Right cardiac atrium (tissue), 5 donors: ENCODE measurements at regions not wholly inside any gene's neighbourhood (a gene's known extent, or its start where the extent isn't known, plus 50 kb on each side); places are given as distances from the start of the nearest gene placed in this dataset.

Experiments used
- ATAC-seq, 2 donors: fragments of 200-7000 bp; cut with Tn5 transposase; one replicate each; pipeline versions ENCODE4 v1.8.0 to v1.9.1; 2020; ENCODE audit warnings: moderate library complexity in 2 of 2, mild to moderate bottlenecking in 1 of 2
- DNase-seq, 3 donors: peaks; one replicate each; pipeline ENCODE4 v3.0.0-alpha.2; 2020
- H3K27ac ChIP-seq: one replicate; pipeline ENCODE4 v1.5.1; 2013; ENCODE audit warnings: mild to moderate bottlenecking, low read length, control low read depth, moderate library complexity
- H3K27me3 ChIP-seq: one replicate; pipeline ENCODE4 v1.6.1; 2013; ENCODE audit not compliant: control insufficient read depth, insufficient read depth
- H3K4me1 ChIP-seq: one replicate; pipeline ENCODE4 v1.6.1; 2013; ENCODE audit warnings: low read length; ENCODE audit not compliant: control insufficient read depth, insufficient read depth
- H3K4me3 ChIP-seq: one replicate; pipeline ENCODE4 v1.5.1; 2013; ENCODE audit warnings: low read length, control low read depth
- H3K9me3 ChIP-seq: one replicate; pipeline ENCODE4 v1.6.1; 2013; ENCODE audit warnings: low read length; ENCODE audit not compliant: control insufficient read depth
- WGBS: extraction: QIAGEN DNeasy Blood & Tissue Kit; methylation state at CpG from one replicate; pipeline ENCODE4 v1.1.7; 2013; 5-methylcytosine and 5-hydroxymethylcytosine counted together
- intact Hi-C, 4 donors: fragments of 100-400 bp; cut with DNase I; formaldehyde crosslinking; loops; one replicate each; pipeline versions ENCODE4 v1.11.0 to v1.14.0; 2022 to 2023
- donor health status: healthy with polysubstance abuse.
- donor health status: DM: no; HTN: yes; CAD: no.
- donor health status: DM: no; HTN: no; CAD: no.
- donor health status: DM: no; HTN: yes; CAD: no; lungs with severe emphysema.
- donor health status: DM: yes; HTN: yes; CAD: no.

- WGBS: 60% methylated on average over 2 of the region's 2 CpGs
- intact Hi-C loops: no loop called here
- no peaks in the 10 kb centered on the region for H3K9me3 ChIP-seq
- DNase-seq: no peak
- H3K4me3 ChIP-seq: no peak overlapping the region
- no peak overlapping the region for H3K27ac ChIP-seq
- H3K4me1 ChIP-seq: no peaks in the 10 kb centered on the region
- H3K27me3 ChIP-seq: no peaks in the 10 kb centered on the region
- ATAC-seq: no peak
Measured at GRCh38 chr13:106433066-106433465, 102.4 kb downstream of the EFNB2 start.

GRCh38 chr13:106432636-106433035 is 102.8 kb downstream of the EFNB2 start:
- H3K27me3 ChIP-seq: no peaks in the 10 kb centered on the region
- H3K27ac ChIP-seq: no peak overlapping the region
- DNase-seq (no peak), ATAC-seq (no peak)
- H3K4me3 ChIP-seq: no peak overlapping the region
- intact Hi-C loops: no loop called here
- H3K4me1 ChIP-seq: no peaks in the 10 kb centered on the region
- no peaks in the 10 kb centered on the region for H3K9me3 ChIP-seq
- 69% methylated on average over 3 of the region's 3 CpGs for WGBS

- Histone ChIP-seq H3K4me1 (no peaks in the 10 kb centered on the region), H3K27ac (no peak overlapping the region), H3K9me3 (no peaks in the 10 kb centered on the region), H3K4me3 (no peak overlapping the region), H3K27me3 (no peaks in the 10 kb centered on the region)
- no peak for ATAC-seq
- no peak for DNase-seq
- intact Hi-C loops: no loop called here
- WGBS: 93% methylated on average over 4 of the region's 4 CpGs
Measured at GRCh38 chr13:106426909-106427308, 108.6 kb downstream of the EFNB2 start.

GRCh38 chr13:106425661-106426060 is 109.8 kb downstream of the EFNB2 start:
- 86% methylated on average over 17 of the region's 17 CpGs for WGBS
- H3K9me3 ChIP-seq: no peaks in the 10 kb centered on the region
- H3K27me3 ChIP-seq: no peaks in the 10 kb centered on the region
- no peak overlapping the region for H3K4me3 ChIP-seq
- DNase-seq (no peak), ATAC-seq (no peak)
- intact Hi-C loops: no loop called here
- H3K4me1 ChIP-seq: no peaks in the 10 kb centered on the region
- H3K27ac ChIP-seq: no peak overlapping the region

- Histone ChIP-seq H3K4me1 (no peaks in the 10 kb centered on the region), H3K4me3 (no peak overlapping the region), H3K27me3 (no peaks in the 10 kb centered on the region), H3K27ac (no peak overlapping the region), H3K9me3 (no peaks in the 10 kb centered on the region)
- 36% methylated on average over 1 of the region's 1 CpG for WGBS
- DNase-seq: no peak
- no peak for ATAC-seq
- intact Hi-C loops: no loop called here
Measured at GRCh38 chr13:106424805-106425204, 110.7 kb downstream of the EFNB2 start.

GRCh38 chr13:106423530-106423929 is 111.9 kb downstream of the EFNB2 start:
- Histone ChIP-seq H3K9me3 (no peaks in the 10 kb centered on the region), H3K4me3 (no peak overlapping the region), H3K27me3 (no peaks in the 10 kb centered on the region), H3K27ac (no peak overlapping the region), H3K4me1 (no peaks in the 10 kb centered on the region)
- ATAC-seq (no peak), DNase-seq (no peak)
- WGBS: 72% methylated on average over 7 of the region's 7 CpGs
- intact Hi-C loops: no loop called here

- DNase-seq: no peak
- no peaks in the 10 kb centered on the region for H3K9me3 ChIP-seq
- no peak overlapping the region for H3K27ac ChIP-seq
- intact Hi-C loops: no loop called here
- no peaks in the 10 kb centered on the region for H3K27me3 ChIP-seq
- H3K4me3 ChIP-seq: no peak overlapping the region
- 75% methylated on average over 4 of the region's 4 CpGs for WGBS
- no peak for ATAC-seq
- H3K4me1 ChIP-seq: no peaks in the 10 kb centered on the region
Measured at GRCh38 chr13:106418556-106418955, 116.9 kb downstream of the EFNB2 start.

GRCh38 chr13:106417467-106418110 is 117.9 kb downstream of the EFNB2 start:
- Histone ChIP-seq H3K4me1 (no peaks in the 10 kb centered on the region), H3K27me3 (no peaks in the 10 kb centered on the region), H3K4me3 (no peak overlapping the region), H3K27ac (no peak overlapping the region), H3K9me3 (no peaks in the 10 kb centered on the region)
- WGBS: 72% methylated on average over 16 of the region's 16 CpGs
- ATAC-seq: no peak
- intact Hi-C loops: no loop called here
- no peak for DNase-seq

GRCh38 chr13:106416645-106417044 is 118.8 kb downstream of the EFNB2 start:
- no peaks in the 10 kb centered on the region for H3K9me3 ChIP-seq
- no peaks in the 10 kb centered on the region for H3K27me3 ChIP-seq
- DNase-seq (no peak), ATAC-seq (no peak)
- H3K4me1 ChIP-seq: no peaks in the 10 kb centered on the region
- no peak overlapping the region for H3K4me3 ChIP-seq
- WGBS: 91% methylated on average over 3 of the region's 3 CpGs
- intact Hi-C loops: no loop called here
- no peak overlapping the region for H3K27ac ChIP-seq

- DNase-seq (no peak), ATAC-seq (no peak)
- 46% methylated on average over 1 of the region's 1 CpG for WGBS
- intact Hi-C loops: no loop called here
- H3K27ac ChIP-seq: no peak overlapping the region
- no peaks in the 10 kb centered on the region for H3K27me3 ChIP-seq
- H3K4me3 ChIP-seq: no peak overlapping the region
- no peaks in the 10 kb centered on the region for H3K4me1 ChIP-seq
- H3K9me3 ChIP-seq: no peaks in the 10 kb centered on the region
Measured at GRCh38 chr13:106415971-106416370, 119.5 kb downstream of the EFNB2 start.

GRCh38 chr13:106415442-106415841 is 120.0 kb downstream of the EFNB2 start:
- no peaks in the 10 kb centered on the region for H3K4me1 ChIP-seq
- H3K4me3 ChIP-seq: no peak overlapping the region
- no peaks in the 10 kb centered on the region for H3K27me3 ChIP-seq
- H3K9me3 ChIP-seq: no peaks in the 10 kb centered on the region
- intact Hi-C loops: no loop called here
- DNase-seq: no peak
- 39% methylated on average over 4 of the region's 4 CpGs for WGBS
- ATAC-seq: no peak
- H3K27ac ChIP-seq: no peak overlapping the region

- ATAC-seq: no peak
- WGBS: 72% methylated on average over 8 of the region's 8 CpGs
- intact Hi-C loops: no loop called here
Measured at GRCh38 chr13:106407338-106407737, 128.1 kb downstream of the EFNB2 start.

More at GRCh38 chr13:106407338-106407737, 128.1 kb downstream of the EFNB2 start:
- no peak for DNase-seq
- Histone ChIP-seq H3K9me3 (no peaks in the 10 kb centered on the region), H3K27ac (no peak overlapping the region), H3K27me3 (no peaks in the 10 kb centered on the region), H3K4me3 (no peak overlapping the region), H3K4me1 (no peaks in the 10 kb centered on the region)
